Left ventricle myocardium inferior (tissue), 1 donor: ENCODE measurements at regions not wholly inside any gene's neighbourhood (a gene's known extent, or its start where the extent isn't known, plus 50 kb on each side); places are given as distances from the start of the nearest gene placed in this dataset.

Experiments
- DNase-seq: peaks from one replicate; pipeline ENCODE4 v3.0.0-alpha.2; 2020
- H3K27ac ChIP-seq: fragments of 200-600 bp; replicated peaks from 2 replicates; pipeline ENCODE4 v1.8.0; 2021
- H3K27me3 ChIP-seq: fragments of 200-600 bp; 2 replicates; pipeline ENCODE4 v1.8.0; 2021; ENCODE audit warnings: low read depth
- H3K36me3 ChIP-seq: fragments of 200-600 bp; 2 replicates; pipeline ENCODE4 v1.8.0; 2021
- H3K4me1 ChIP-seq: fragments of 200-600 bp; 2 replicates; pipeline ENCODE4 v1.8.0; 2021
- H3K4me3 ChIP-seq: fragments of 200-600 bp; 2 replicates; pipeline ENCODE4 v1.8.0; 2021; ENCODE audit warnings: mild to moderate bottlenecking, moderate library complexity
- H3K9me3 ChIP-seq: fragments of 200-600 bp; replicated peaks from 2 replicates; pipeline ENCODE4 v1.8.0; 2021
- CTCF ChIP-seq: fragments of 200-600 bp; IDR thresholded peaks from 2 replicates; pipeline ENCODE4 v1.8.0; 2021; ENCODE audit warnings: antibody characterized with exemption, mild to moderate bottlenecking, borderline replicate concordance
- intact Hi-C: fragments of 100-400 bp; cut with micrococcal nuclease; formaldehyde crosslinking; loops from one replicate; pipeline ENCODE4 v1.11.0; 2022
- donor health status: DM: no; HTN: yes; CAD: no; lungs with severe emphysema.

GRCh38 chr5:179455320-179455719 lies 95.0 kb upstream of the RUFY1 start:
- TF ChIP-seq CTCF = no peak
- peaks cover 4% of the 10 kb centered on the region for H3K9me3 ChIP-seq
- H3K4me1 ChIP-seq = no peaks in the 10 kb centered on the region
- H3K27ac ChIP-seq = no peak overlapping the region
- intact Hi-C loops = no loop called here
- DNase-seq = no peak
- peaks cover 28% of the 10 kb centered on the region for H3K27me3 ChIP-seq
- no peaks in the 10 kb centered on the region for H3K36me3 ChIP-seq
- no peak overlapping the region for H3K4me3 ChIP-seq

GRCh38 chr5:179454356-179454755 lies 96.0 kb upstream of the RUFY1 start:
- H3K27ac ChIP-seq = no peak overlapping the region
- no peaks in the 10 kb centered on the region for H3K36me3 ChIP-seq
- TF ChIP-seq CTCF = no peak
- no peak overlapping the region for H3K4me3 ChIP-seq
- no peak for DNase-seq
- H3K9me3 ChIP-seq = peaks cover 4% of the 10 kb centered on the region
- intact Hi-C loops = no loop called here
- peaks cover 18% of the 10 kb centered on the region for H3K27me3 ChIP-seq
- no peaks in the 10 kb centered on the region for H3K4me1 ChIP-seq

GRCh38 chr5:179453616-179454015 lies 96.7 kb upstream of the RUFY1 start:
- H3K27ac ChIP-seq = no peak overlapping the region
- no peak for TF ChIP-seq CTCF
- H3K9me3 ChIP-seq = peaks cover 4% of the 10 kb centered on the region
- no peak overlapping the region for H3K4me3 ChIP-seq
- H3K4me1 ChIP-seq = no peaks in the 10 kb centered on the region
- no peak for DNase-seq
- no peaks in the 10 kb centered on the region for H3K36me3 ChIP-seq
- H3K27me3 ChIP-seq = peaks cover 14% of the 10 kb centered on the region
- intact Hi-C loops = no loop called here

- peaks cover 14% of the 10 kb centered on the region for H3K27me3 ChIP-seq
- H3K36me3 ChIP-seq = no peaks in the 10 kb centered on the region
- TF ChIP-seq CTCF = no peak
- intact Hi-C loops = no loop called here
- no peak for DNase-seq
- H3K27ac ChIP-seq = no peak overlapping the region
- H3K4me1 ChIP-seq = no peaks in the 10 kb centered on the region
- no peak overlapping the region for H3K4me3 ChIP-seq
- H3K9me3 ChIP-seq = peaks cover 4% of the 10 kb centered on the region
These were observed 97.8 kb upstream of the RUFY1 start for GRCh38 chr5:179452356-179453230.

GRCh38 chr5:179451828-179452196 lies 98.5 kb upstream of the RUFY1 start:
- no peak for TF ChIP-seq CTCF
- no peak overlapping the region for H3K27ac ChIP-seq
- H3K36me3 ChIP-seq = no peaks in the 10 kb centered on the region
- no peak overlapping the region for H3K4me3 ChIP-seq
- no peaks in the 10 kb centered on the region for H3K4me1 ChIP-seq
- peaks cover 14% of the 10 kb centered on the region for H3K27me3 ChIP-seq
- intact Hi-C loops = no loop called here
- H3K9me3 ChIP-seq = peaks cover 4% of the 10 kb centered on the region
- DNase-seq = no peak
